HEK293T (cell line): ENCODE measurements at regions not wholly inside any gene's neighbourhood (a gene's known extent, or its start where the extent isn't known, plus 50 kb on each side); places are given as distances from the start of the nearest gene placed in this dataset.

Experiments
- CTCF ChIA-PET: fragments of 350-600 bp; formaldehyde crosslinking; extraction: SDS; loops from one replicate; lab custom pipeline; 2021; ENCODE audit warnings: antibody characterized with exemption, inconsistent platforms; lab: Yijun Ruan, JAX
- POLR2A ChIA-PET: fragments of 350-600 bp; formaldehyde crosslinking; extraction: SDS; loops from one replicate; lab custom pipeline; 2020; ENCODE audit warnings: antibody characterized with exemption, inconsistent platforms; lab: Yijun Ruan, JAX
- DNase-seq: peaks from one replicate; pipeline ENCODE4 v3.0.0; 2012; ENCODE audit warnings: mixed read lengths; ENCODE audit errors: extremely low spot score
- ARNT ChIP-seq: fragments of 450-650 bp; IDR thresholded peaks from 2 replicates; pipeline ENCODE4 v1.6.1; 2017; ENCODE audit warnings: mild to moderate bottlenecking
- BHLHE40 ChIP-seq: fragments of 450-650 bp; IDR thresholded peaks from 2 replicates; pipeline ENCODE4 v1.6.1; 2016; ENCODE audit warnings: mild to moderate bottlenecking, moderate library complexity, borderline replicate concordance
- CTBP1 ChIP-seq: fragments of 450-650 bp; IDR thresholded peaks from 2 replicates; pipeline ENCODE4 v1.6.1; 2016; ENCODE audit warnings: borderline replicate concordance
- ELF4 ChIP-seq: fragments of 450-650 bp; IDR thresholded peaks from 2 replicates; pipeline ENCODE4 v1.6.1; 2017; ENCODE audit warnings: antibody characterized with exemption
- FOXA1 ChIP-seq: fragments of 450-650 bp; IDR thresholded peaks from 2 replicates; pipeline ENCODE4 v1.6.1; 2016; ENCODE audit warnings: mild to moderate bottlenecking
- FOXK2 ChIP-seq: fragments of 450-650 bp; IDR thresholded peaks from 2 replicates; pipeline ENCODE4 v1.6.1; 2016; ENCODE audit warnings: mild to moderate bottlenecking
- FOXM1 ChIP-seq: fragments of 450-650 bp; IDR thresholded peaks from 2 replicates; pipeline ENCODE4 v1.6.1; 2017; ENCODE audit warnings: mild to moderate bottlenecking, borderline replicate concordance
- HDGF ChIP-seq: fragments of 450-650 bp; IDR thresholded peaks from 2 replicates; pipeline ENCODE4 v1.6.1; 2017; ENCODE audit warnings: antibody characterized with exemption, borderline replicate concordance
- L3MBTL2 ChIP-seq: fragments of 450-650 bp; conservative IDR thresholded peaks from 2 replicates; pipeline ENCODE4 v1.6.1; 2016; ENCODE audit warnings: mild to moderate bottlenecking
- LEF1 ChIP-seq: fragments of 450-650 bp; IDR thresholded peaks from 2 replicates; pipeline ENCODE4 v1.6.1; 2017; ENCODE audit warnings: mild to moderate bottlenecking, borderline replicate concordance
- NFRKB ChIP-seq: fragments of 450-650 bp; IDR thresholded peaks from 2 replicates; pipeline ENCODE4 v1.6.1; 2016; ENCODE audit warnings: mild to moderate bottlenecking, moderate library complexity
- SP1 ChIP-seq: fragments of 450-650 bp; IDR thresholded peaks from 2 replicates; pipeline ENCODE4 v1.6.1; 2017
- SUZ12 ChIP-seq: fragments of 450-650 bp; IDR thresholded peaks from 2 replicates; pipeline ENCODE4 v1.6.1; 2016; ENCODE audit warnings: mild to moderate bottlenecking
- TARDBP ChIP-seq: fragments of 450-650 bp; IDR thresholded peaks from 2 replicates; pipeline ENCODE4 v1.6.1; 2016
- ZNF384 ChIP-seq: fragments of 450-650 bp; IDR thresholded peaks from 2 replicates; pipeline ENCODE4 v1.6.1; 2016
- TF ChIP-seq, protein P1 (sequence below): fragments of 450-650 bp; IDR thresholded peaks from 2 replicates; pipeline ENCODE4 v1.6.1; 2016

DNA sequence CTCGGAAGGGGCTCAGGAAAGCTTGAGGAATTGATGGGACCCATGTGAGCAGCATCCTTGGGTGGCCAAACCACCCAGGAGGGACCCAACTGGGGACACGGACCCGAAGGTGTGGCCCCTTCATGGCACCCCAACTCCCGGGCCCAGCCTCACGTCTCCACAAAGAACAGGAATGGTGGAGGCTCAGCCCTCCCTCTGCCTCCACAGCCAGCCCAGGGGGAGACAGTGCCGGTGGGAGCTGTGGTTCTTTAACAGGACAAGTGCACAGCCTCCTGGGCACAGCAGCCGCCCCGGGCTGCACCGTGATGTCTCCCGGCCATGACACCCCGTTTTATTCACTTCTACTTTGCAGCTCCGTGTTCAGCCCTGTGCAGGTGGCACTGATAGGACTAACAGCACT, 587.2 kb downstream of the BRD1 start:
- CTCF ChIA-PET, result no interaction called here
- DNase-seq, result no peak
- no peak for TF ChIP-seq FOXA1
- TF ChIP-seq, protein P1, sequence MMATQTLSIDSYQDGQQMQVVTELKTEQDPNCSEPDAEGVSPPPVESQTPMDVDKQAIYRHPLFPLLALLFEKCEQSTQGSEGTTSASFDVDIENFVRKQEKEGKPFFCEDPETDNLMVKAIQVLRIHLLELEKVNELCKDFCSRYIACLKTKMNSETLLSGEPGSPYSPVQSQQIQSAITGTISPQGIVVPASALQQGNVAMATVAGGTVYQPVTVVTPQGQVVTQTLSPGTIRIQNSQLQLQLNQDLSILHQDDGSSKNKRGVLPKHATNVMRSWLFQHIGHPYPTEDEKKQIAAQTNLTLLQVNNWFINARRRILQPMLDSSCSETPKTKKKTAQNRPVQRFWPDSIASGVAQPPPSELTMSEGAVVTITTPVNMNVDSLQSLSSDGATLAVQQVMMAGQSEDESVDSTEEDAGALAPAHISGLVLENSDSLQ, result no peak
- no peak for TF ChIP-seq LEF1
- no peak for TF ChIP-seq CTBP1
- no peak for TF ChIP-seq BHLHE40
- no peak for TF ChIP-seq TARDBP
- no peak for TF ChIP-seq FOXK2
- no peak for TF ChIP-seq FOXM1
- POLR2A ChIA-PET, result no interaction called here

- DNase-seq, result no peak
- TF ChIP-seq SUZ12 (no peak), FOXA1 (no peak), TARDBP (no peak), CTBP1 (no peak), ARNT (no peak), FOXM1 (no peak), FOXK2 (no peak), ELF4 (no peak), L3MBTL2 (no peak), ZNF384 (no peak), LEF1 (no peak), SP1 (no peak), NFRKB (no peak), BHLHE40 (no peak)
- TF ChIP-seq, protein P1, result no peak
- POLR2A ChIA-PET, result no interaction called here
- CTCF ChIA-PET, result no interaction called here
Measured at GRCh38 chr22:49240016-49240380, 587.7 kb downstream of the BRD1 start.

- no peak for TF ChIP-seq CTBP1
- no peak for TF ChIP-seq SUZ12
- TF ChIP-seq HDGF, result no peak
- TF ChIP-seq, protein P1, result no peak
- no peak for TF ChIP-seq FOXA1
- TF ChIP-seq FOXM1, result no peak
- no peak for TF ChIP-seq SP1
- TF ChIP-seq ZNF384, result no peak
- no peak for TF ChIP-seq L3MBTL2
- TF ChIP-seq FOXK2, result no peak
- TF ChIP-seq ARNT, result no peak
- ChIA-PET CTCF (no interaction called here), POLR2A (no interaction called here)
- no peak for DNase-seq
Measured at GRCh38 chr22:49239264-49240015, 588.2 kb downstream of the BRD1 start.

DNA sequence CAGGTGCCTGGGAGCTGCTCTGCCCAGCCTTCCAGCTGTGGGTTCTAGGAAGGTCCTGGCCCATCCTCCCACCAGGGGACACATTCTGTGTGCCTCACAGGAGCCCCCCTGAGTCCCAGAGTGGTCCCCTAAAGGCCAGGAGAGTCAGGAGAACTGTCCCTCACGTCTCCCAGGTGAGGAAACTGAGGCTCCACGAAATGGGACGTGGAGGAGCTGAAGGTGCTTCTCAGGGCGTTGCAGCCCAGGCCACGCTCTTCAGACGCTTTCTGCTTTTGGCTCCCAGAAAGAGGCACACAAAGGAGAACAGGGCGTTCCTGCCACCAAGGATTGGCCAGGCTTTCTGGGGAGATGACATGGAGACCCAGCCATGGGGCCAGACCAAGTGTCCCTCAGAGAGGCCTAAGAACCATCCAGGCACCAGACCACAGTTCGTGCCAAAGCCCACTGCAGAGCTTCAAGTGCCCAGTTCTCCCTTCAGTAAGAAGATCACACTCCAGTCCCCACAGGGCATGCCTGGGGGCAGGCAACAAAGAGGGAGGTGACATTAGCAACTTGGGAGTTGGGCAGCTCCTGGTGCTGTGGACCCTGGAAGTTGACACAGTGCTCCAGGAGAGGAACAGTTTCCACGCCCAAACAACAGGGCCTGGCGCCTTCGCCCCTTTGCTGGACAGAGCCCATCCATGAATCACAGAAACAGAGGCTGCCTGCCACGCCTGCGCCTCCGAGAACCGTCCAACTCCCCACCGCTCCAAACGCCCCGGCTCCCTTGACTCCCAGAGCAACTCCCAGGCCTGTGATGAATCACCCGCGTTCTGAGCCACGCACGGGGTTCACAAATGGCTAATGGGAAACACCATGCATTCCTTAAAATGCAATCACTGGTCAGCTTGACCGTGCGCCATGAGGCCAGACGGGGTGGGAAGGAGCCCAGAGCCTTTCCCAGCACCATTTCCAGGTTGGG, 589.2 kb downstream of the BRD1 start:
- DNase-seq, result no peak
- TF ChIP-seq SUZ12 (no peak), ARNT (no peak), CTBP1 (no peak), LEF1 (no peak)
- TF ChIP-seq, protein P1, result no peak
- POLR2A ChIA-PET, result no interaction called here
- CTCF ChIA-PET, result no interaction called here

GRCh38 chr22:49237703-49238102, 590.0 kb downstream of the BRD1 start:
- DNase-seq, result no peak
- ChIA-PET CTCF (no interaction called here), POLR2A (no interaction called here)
- TF ChIP-seq FOXK2 (no peak), TARDBP (no peak), FOXA1 (no peak), SUZ12 (no peak), LEF1 (no peak), ELF4 (no peak), ZNF384 (no peak), BHLHE40 (no peak), NFRKB (no peak), HDGF (no peak), FOXM1 (no peak), ARNT (no peak), CTBP1 (no peak), L3MBTL2 (no peak), SP1 (no peak)
- TF ChIP-seq, protein P1, result no peak
